Osteoblast (primary cell): ENCODE measurements at regions not wholly inside any gene's neighbourhood (a gene's known extent, or its start where the extent isn't known, plus 50 kb on each side); places are given as distances from the start of the nearest gene placed in this dataset.

ENCODE experiments used
- DNase-seq: peaks from one replicate; pipeline ENCODE4 v3.0.0; 2011; ENCODE audit warnings: low spot score, mixed read lengths; ENCODE audit not compliant: insufficient read length; ENCODE audit errors: missing footprints
- H2AFZ ChIP-seq: 2 replicates; pipeline ENCODE4 v1.6.0; 2011; ENCODE audit warnings: mild to moderate bottlenecking, low read length
- H3K27ac ChIP-seq: 2 replicates; pipeline ENCODE4 v1.5.1; 2011; ENCODE audit warnings: mild to moderate bottlenecking, low read depth, low read length, moderate library complexity
- H3K27me3 ChIP-seq: 2 replicates; pipeline ENCODE4 v1.6.0; 2012; ENCODE audit warnings: mild to moderate bottlenecking, control low read depth, inconsistent platforms, low read length, moderate library complexity; ENCODE audit not compliant: insufficient read depth
- H3K36me3 ChIP-seq: 2 replicates; pipeline ENCODE4 v1.5.1; 2011; ENCODE audit warnings: mild to moderate bottlenecking, low read length, control low read depth, moderate library complexity; ENCODE audit not compliant: insufficient read depth
- H3K4me1 ChIP-seq: 2 replicates; pipeline ENCODE4 v1.5.1; 2011; ENCODE audit warnings: mild to moderate bottlenecking, low read length, control low read depth, moderate library complexity; ENCODE audit not compliant: insufficient read depth
- H3K4me2 ChIP-seq: 2 replicates; pipeline ENCODE4 v1.6.0; 2011; ENCODE audit warnings: mild to moderate bottlenecking, low read length; ENCODE audit not compliant: insufficient read depth
- H3K4me3 ChIP-seq: fragments of 200-600 bp; sonication (generic); 3 replicates; pipeline ENCODE4 v1.5.1; 2012; ENCODE audit warnings: mild to moderate bottlenecking, low read length, inconsistent platforms; ENCODE audit not compliant: insufficient read depth
- H3K79me2 ChIP-seq: 2 replicates; pipeline ENCODE4 v1.6.0; 2012; ENCODE audit warnings: mild to moderate bottlenecking, low read length, control low read depth, inconsistent platforms; ENCODE audit not compliant: insufficient read depth
- H3K9me3 ChIP-seq: 2 replicates; pipeline ENCODE4 v1.5.1; 2011; ENCODE audit warnings: low read depth, low read length, control low read depth
- H4K20me1 ChIP-seq: 2 replicates; pipeline ENCODE4 v1.6.0; 2012; ENCODE audit warnings: mild to moderate bottlenecking, low read length, control low read depth; ENCODE audit not compliant: insufficient read depth
- CTCF ChIP-seq: IDR thresholded peaks from 2 replicates; pipeline ENCODE4 v1.5.1; 2011; ENCODE audit warnings: mild to moderate bottlenecking, low read depth, low read length, moderate library complexity; ENCODE audit errors: extremely low read depth
- small RNA-seq: library from RNA; depleted of rRNA; stranded (forward); fragments of <200 nt; gene quantifications from one replicate; pipeline ENCODE3, GENCODE V24; 2012

DNA sequence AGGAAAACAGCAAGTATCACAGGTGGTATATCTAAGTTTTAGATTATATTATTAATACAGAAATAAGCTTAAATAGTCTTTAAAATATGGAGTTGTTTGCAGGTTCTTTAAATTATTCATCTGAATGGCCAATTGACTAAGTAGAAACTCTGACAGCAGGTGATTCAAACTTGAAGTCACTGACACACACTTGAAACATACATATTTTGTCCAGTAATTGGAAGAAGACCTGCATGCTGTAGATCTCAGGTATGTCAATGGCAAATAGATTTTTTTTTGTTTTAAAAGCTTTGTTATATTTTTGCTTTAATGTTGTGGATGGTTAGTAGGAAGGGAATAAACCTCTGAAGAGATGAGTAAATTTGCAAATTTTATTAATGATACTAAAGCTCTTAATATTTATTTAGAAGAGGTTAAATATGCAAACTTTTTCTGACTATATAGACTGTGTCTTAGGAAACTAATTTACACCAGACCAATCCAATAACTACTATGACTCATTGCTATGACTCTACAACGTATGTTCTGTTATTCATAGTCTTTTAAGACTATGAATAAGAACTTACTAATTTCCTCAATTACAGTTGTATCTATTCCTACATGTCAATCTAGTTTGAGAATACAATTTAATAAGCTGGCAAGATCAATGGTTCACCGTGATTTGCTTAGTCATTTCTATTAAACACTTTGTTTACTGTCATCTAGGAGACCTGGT lies 53.9 kb upstream of the RORB start:
- no peaks in the 10 kb centered on the region for H3K27me3 ChIP-seq
- H3K4me3 ChIP-seq: no peak overlapping the region
- no peaks in the 10 kb centered on the region for H3K36me3 ChIP-seq
- no peaks in the 10 kb centered on the region for H4K20me1 ChIP-seq
- TF ChIP-seq CTCF: no peak
- H2AFZ ChIP-seq: no peak overlapping the region
- H3K4me2 ChIP-seq: no peak overlapping the region
- H3K27ac ChIP-seq: no peak overlapping the region
- no peaks in the 10 kb centered on the region for H3K9me3 ChIP-seq
- DNase-seq: no peak
- no peaks in the 10 kb centered on the region for H3K4me1 ChIP-seq
- no peaks in the 10 kb centered on the region for H3K79me2 ChIP-seq

- H3K4me2 ChIP-seq: no peak overlapping the region
- H3K4me1 ChIP-seq: no peaks in the 10 kb centered on the region
- no peak overlapping the region for H3K4me3 ChIP-seq
- no peaks in the 10 kb centered on the region for H4K20me1 ChIP-seq
- H3K9me3 ChIP-seq: no peaks in the 10 kb centered on the region
- no peak overlapping the region for H2AFZ ChIP-seq
- no peaks in the 10 kb centered on the region for H3K79me2 ChIP-seq
- no peaks in the 10 kb centered on the region for H3K36me3 ChIP-seq
- no peaks in the 10 kb centered on the region for H3K27me3 ChIP-seq
- DNase-seq: no peak
- no peak for TF ChIP-seq CTCF
- H3K27ac ChIP-seq: no peak overlapping the region
These were observed 52.8 kb upstream of the RORB start for GRCh38 chr9:74444369-74444768.

Small RNAs in the stretch of these regions (small RNA-seq; reads per million reads assigned to genes)
- 3.0 reads per million, percentile 78 among the genes with 10 or more reads in this experiment for gene RNA5SP286
